Activated CD4-positive, alpha-beta T cell treated with anti-CD3 and anti-CD28 coated beads, Interleukin-2, amount 10 ng/mL, durations not matched to agents 24 days and 14 days (primary cell): ENCODE measurements at regions not wholly inside any gene's neighbourhood (a gene's known extent, or its start where the extent isn't known, plus 50 kb on each side); places are given as distances from the start of the nearest gene placed in this dataset.
"Not testable (repeated sequence)": the region's sequence is repeated elsewhere in the genome, so short reads cannot be mapped to it uniquely, and the experiment has no call there.

Experiments
- DNase-seq: peaks from one replicate; pipeline ENCODE4 v3.0.0; 2022
- H3K27ac Mint-ChIP-seq: one replicate; pipeline ENCODE4 v1.8.0; 2022; ENCODE audit warnings: mild to moderate bottlenecking, mixed read lengths
- H3K27me3 Mint-ChIP-seq: one replicate; pipeline ENCODE4 v1.8.0; 2022; ENCODE audit warnings: mixed read lengths
- H3K36me3 Mint-ChIP-seq: one replicate; pipeline ENCODE4 v1.8.0; 2022; ENCODE audit warnings: low read depth, mild to moderate bottlenecking, mixed read lengths
- H3K4me1 Mint-ChIP-seq: one replicate; pipeline ENCODE4 v1.8.0; 2021; ENCODE audit warnings: mixed read lengths
- H3K4me3 Mint-ChIP-seq: one replicate; pipeline ENCODE4 v1.8.0; 2022; ENCODE audit warnings: mild to moderate bottlenecking, moderate library complexity, mixed read lengths
- H3K9me3 Mint-ChIP-seq: one replicate; pipeline ENCODE4 v1.8.0; 2021; ENCODE audit warnings: mixed read lengths
- intact Hi-C: fragments of 100-400 bp; cut with micrococcal nuclease; formaldehyde crosslinking; loops from one replicate; pipeline ENCODE4 v1.15.1; 2023

GRCh38 chr7:115572111-115572510 is 458.5 kb downstream of the TFEC start:
- DNase-seq: no peak
- Mint-ChIP-seq H3K27me3 (peaks cover 2% of the 10 kb centered on the region), H3K4me3 (no peak overlapping the region), H3K4me1 (no peaks in the 10 kb centered on the region), H3K9me3 (no peaks in the 10 kb centered on the region), H3K27ac (no peak overlapping the region), H3K36me3 (no peaks in the 10 kb centered on the region)
- intact Hi-C loops: no loop called here

GRCh38 chr7:115561335-115562110 is 469.0 kb downstream of the TFEC start:
- Mint-ChIP-seq H3K4me1 (no peaks in the 10 kb centered on the region), H3K36me3 (no peaks in the 10 kb centered on the region), H3K4me3 (no peak overlapping the region), H3K27me3 (no peaks in the 10 kb centered on the region), H3K27ac (no peak overlapping the region), H3K9me3 (no peaks in the 10 kb centered on the region)
- intact Hi-C loops: no loop called here
- no peak for DNase-seq

GRCh38 chr7:115559877-115560276 is 470.7 kb downstream of the TFEC start:
- DNase-seq: no peak
- H3K36me3 Mint-ChIP-seq: no peaks in the 10 kb centered on the region
- intact Hi-C loops: no loop called here
- no peaks in the 10 kb centered on the region for H3K27me3 Mint-ChIP-seq
- H3K27ac Mint-ChIP-seq: no peak overlapping the region
- no peaks in the 10 kb centered on the region for H3K9me3 Mint-ChIP-seq
- H3K4me3 Mint-ChIP-seq: no peak overlapping the region
- H3K4me1 Mint-ChIP-seq: no peaks in the 10 kb centered on the region

DNA sequence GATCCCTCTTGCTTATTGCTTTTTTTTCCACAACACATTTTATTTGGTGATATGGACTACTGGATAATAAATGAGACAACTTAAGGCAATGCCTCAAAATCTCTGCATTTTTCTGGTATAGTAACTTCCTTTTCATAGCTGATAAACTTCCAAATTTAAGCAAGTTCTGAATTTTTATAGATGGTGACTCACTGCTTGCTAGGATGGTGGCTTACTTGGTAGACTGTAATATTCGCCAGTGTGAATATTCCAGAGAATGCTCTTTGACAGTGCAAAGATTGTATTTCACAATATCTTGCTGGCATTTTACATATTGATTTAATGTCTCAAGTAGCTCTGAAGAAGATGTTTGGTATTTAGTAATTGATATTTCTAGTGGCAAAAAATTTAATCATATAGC is 472.4 kb downstream of the TFEC start:
- Mint-ChIP-seq H3K36me3 (no peaks in the 10 kb centered on the region), H3K4me3 (no peak overlapping the region), H3K9me3 (no peaks in the 10 kb centered on the region), H3K27ac (no peak overlapping the region), H3K4me1 (no peaks in the 10 kb centered on the region), H3K27me3 (no peaks in the 10 kb centered on the region)
- intact Hi-C loops: no loop called here
- no peak for DNase-seq

DNA sequence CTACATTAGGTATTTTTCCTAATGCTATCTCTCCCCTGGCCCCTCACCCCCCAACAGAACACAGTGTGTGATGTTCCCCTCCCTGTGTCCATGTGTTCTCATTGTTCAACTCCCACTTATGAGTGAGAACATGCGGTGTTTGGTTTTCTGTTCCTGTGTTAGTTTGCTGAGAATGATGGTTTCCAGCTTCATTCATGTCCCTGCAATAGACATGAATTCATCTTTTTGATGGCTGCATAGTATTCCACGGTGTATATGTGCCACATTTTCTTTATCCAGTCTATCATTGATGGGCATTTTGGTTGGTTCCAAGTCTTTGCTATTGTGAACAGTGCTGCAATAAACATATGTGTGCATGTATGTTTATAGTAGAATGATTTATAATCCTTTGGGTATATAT is 473.3 kb downstream of the TFEC start:
- H3K4me1 Mint-ChIP-seq, H3K27me3 Mint-ChIP-seq, H3K36me3 Mint-ChIP-seq, H3K4me3 Mint-ChIP-seq, H3K27ac Mint-ChIP-seq, H3K9me3 Mint-ChIP-seq, DNase-seq, intact Hi-C loops: not testable (repeated sequence)

GRCh38 chr7:115552766-115553165 is 477.8 kb downstream of the TFEC start:
- no peaks in the 10 kb centered on the region for H3K36me3 Mint-ChIP-seq
- H3K9me3 Mint-ChIP-seq: no peaks in the 10 kb centered on the region
- intact Hi-C loops: no loop called here
- H3K27ac Mint-ChIP-seq: no peak overlapping the region
- no peaks in the 10 kb centered on the region for H3K27me3 Mint-ChIP-seq
- no peak overlapping the region for H3K4me3 Mint-ChIP-seq
- DNase-seq: no peak
- H3K4me1 Mint-ChIP-seq: no peaks in the 10 kb centered on the region

- no peak for DNase-seq
- Mint-ChIP-seq H3K4me3 (no peak overlapping the region), H3K27ac (no peak overlapping the region), H3K27me3 (no peaks in the 10 kb centered on the region), H3K4me1 (no peaks in the 10 kb centered on the region), H3K9me3 (no peaks in the 10 kb centered on the region), H3K36me3 (no peaks in the 10 kb centered on the region)
- intact Hi-C loops: no loop called here
Observed at GRCh38 chr7:115549910-115550309, 480.7 kb downstream of the TFEC start.

GRCh38 chr7:115548756-115549155 is 481.8 kb downstream of the TFEC start:
- Mint-ChIP-seq H3K27ac (no peak overlapping the region), H3K4me3 (no peak overlapping the region), H3K36me3 (no peaks in the 10 kb centered on the region), H3K4me1 (no peaks in the 10 kb centered on the region), H3K9me3 (no peaks in the 10 kb centered on the region), H3K27me3 (no peaks in the 10 kb centered on the region)
- no peak for DNase-seq
- intact Hi-C loops: no loop called here

DNA sequence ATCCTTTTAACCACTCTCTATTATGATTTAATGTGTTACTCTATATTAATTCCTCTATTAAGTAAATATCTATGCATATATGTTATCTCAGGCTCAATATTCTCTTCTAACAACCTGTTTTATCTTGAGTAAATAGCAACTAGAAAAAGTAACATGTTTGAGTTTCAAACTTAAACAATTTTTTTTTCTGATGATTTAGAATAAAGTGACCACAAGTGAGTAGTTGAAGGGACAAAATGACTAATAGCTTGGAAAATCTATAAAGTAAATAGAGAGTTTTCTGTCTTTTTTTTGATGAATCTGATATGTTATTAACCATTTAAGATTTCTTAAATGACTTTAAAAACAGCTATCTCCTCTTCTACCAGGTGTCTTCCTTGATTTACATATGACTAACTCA is 483.8 kb downstream of the TFEC start:
- Mint-ChIP-seq H3K9me3 (no peaks in the 10 kb centered on the region), H3K36me3 (no peaks in the 10 kb centered on the region), H3K4me1 (no peaks in the 10 kb centered on the region), H3K27me3 (no peaks in the 10 kb centered on the region), H3K4me3 (no peak overlapping the region), H3K27ac (no peak overlapping the region)
- no peak for DNase-seq
- intact Hi-C loops: no loop called here

DNA sequence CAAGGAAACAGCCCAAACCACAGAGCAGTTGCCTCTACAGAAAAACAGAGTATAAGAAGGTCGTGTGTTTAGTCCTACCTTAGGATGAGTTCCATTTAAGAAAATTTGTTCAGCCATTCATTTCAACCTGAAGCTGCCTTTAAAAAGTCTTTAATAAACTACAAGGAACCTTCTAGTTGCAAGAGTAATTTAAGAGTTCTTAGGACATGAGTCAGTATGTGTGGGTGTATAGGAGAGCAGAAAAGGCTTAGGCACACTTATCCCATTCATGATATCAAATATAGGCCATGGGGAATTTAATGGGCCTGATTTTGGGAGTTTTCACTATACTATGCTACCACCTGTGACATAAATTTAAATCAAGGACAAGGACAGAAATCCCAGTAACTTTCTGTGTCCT is 496.8 kb downstream of the TFEC start:
- H3K27ac Mint-ChIP-seq: no peak overlapping the region
- H3K9me3 Mint-ChIP-seq: no peaks in the 10 kb centered on the region
- no peaks in the 10 kb centered on the region for H3K4me1 Mint-ChIP-seq
- no peaks in the 10 kb centered on the region for H3K27me3 Mint-ChIP-seq
- H3K36me3 Mint-ChIP-seq: no peaks in the 10 kb centered on the region
- H3K4me3 Mint-ChIP-seq: no peak overlapping the region
- DNase-seq: no peak
- intact Hi-C loops: no loop called here

DNA sequence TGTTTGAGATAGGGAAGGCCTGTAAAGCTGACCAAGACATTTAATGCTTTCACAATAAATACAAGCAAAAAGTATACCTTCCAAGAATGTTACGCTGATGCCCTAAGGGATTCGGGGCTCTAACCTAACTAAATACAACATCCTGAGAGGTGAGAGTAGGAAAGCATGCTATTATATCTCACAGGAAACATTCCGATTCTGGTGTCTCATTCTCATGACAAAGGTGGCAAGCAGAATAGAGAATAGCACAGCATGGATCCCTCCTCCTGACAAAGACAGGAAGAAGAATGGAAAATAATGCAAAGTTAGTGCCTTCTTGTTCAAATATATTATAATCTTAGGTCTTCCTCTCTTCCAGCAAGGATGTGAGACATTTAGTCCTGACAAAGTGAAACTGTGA is 504.3 kb downstream of the TFEC start:
- DNase-seq: no peak

DNA sequence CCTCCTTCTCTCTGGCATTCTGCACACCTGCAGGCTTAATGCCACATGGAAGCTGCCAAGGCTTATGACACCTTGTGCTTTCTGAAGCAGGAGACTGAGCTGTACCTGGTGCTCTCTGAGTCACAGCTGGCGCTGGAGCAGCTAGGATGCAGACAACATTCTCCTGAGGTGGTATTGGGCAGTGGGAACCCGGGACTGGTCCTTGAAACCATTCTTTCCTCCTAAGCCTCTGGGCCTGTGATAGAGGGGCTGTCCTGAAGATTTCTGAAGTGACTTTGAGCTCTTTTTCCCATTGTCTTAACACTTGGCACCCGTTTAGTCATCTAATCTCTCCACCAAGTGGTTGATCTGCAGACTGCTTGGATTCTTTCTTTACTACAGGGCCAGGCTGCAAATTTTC is 508.4 kb downstream of the TFEC start:
- DNase-seq: no peak
- Mint-ChIP-seq H3K36me3 (no peaks in the 10 kb centered on the region), H3K9me3 (no peaks in the 10 kb centered on the region), H3K4me3 (no peak overlapping the region), H3K27ac (no peak overlapping the region), H3K4me1 (no peaks in the 10 kb centered on the region), H3K27me3 (no peaks in the 10 kb centered on the region)
- intact Hi-C loops: no loop called here

More for the DNA sequence above, 504.3 kb downstream of the TFEC start:
- H3K9me3 Mint-ChIP-seq: no peaks in the 10 kb centered on the region
- H3K27me3 Mint-ChIP-seq: no peaks in the 10 kb centered on the region
- no peak overlapping the region for H3K4me3 Mint-ChIP-seq
- H3K4me1 Mint-ChIP-seq: no peaks in the 10 kb centered on the region
- no peak overlapping the region for H3K27ac Mint-ChIP-seq
- intact Hi-C loops: no loop called here
- no peaks in the 10 kb centered on the region for H3K36me3 Mint-ChIP-seq

DNA sequence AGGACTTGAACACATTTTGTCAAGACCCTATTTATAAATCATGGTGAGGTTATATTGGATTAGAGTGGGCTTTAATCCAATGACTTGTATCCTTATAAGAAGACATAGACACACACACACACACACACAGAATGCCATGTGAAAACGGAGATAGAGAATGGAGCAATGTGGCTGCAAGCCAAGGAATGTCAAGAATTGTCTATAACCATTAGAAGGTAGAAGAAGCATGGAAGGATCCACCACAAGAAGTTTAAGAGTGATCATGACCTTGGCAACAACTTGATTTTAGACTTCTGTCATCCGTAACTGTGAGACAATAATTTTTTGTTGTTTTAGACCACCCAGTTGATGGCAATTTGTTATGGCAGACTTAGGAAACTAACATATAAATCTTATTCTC is 514.2 kb downstream of the TFEC start:
- H3K36me3 Mint-ChIP-seq: no peaks in the 10 kb centered on the region
- intact Hi-C loops: no loop called here

DNA sequence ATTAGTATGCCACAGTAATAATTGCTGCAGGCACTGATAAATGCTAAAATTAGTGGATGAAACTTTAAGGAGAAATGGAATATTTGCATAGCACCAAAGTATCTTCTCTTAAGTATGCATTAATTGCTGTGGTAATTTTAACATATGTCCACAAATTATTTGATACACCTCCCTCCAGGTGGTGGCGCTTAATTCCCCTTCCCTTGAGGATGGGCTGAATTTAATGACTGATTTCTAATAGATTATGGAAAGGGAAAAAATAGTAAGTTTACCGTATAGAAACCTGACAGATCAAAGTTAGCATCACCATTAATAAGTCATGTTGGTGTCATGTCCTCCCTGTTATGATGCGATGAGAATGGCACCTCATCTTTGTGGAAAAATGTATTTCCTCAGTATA is 519.2 kb downstream of the TFEC start:
- Mint-ChIP-seq H3K27ac (no peak overlapping the region), H3K36me3 (no peaks in the 10 kb centered on the region), H3K9me3 (no peaks in the 10 kb centered on the region)

More for the DNA sequence above, 514.2 kb downstream of the TFEC start:
- Mint-ChIP-seq H3K27me3 (peaks cover 2% of the 10 kb centered on the region), H3K4me3 (no peak overlapping the region), H3K27ac (no peak overlapping the region), H3K4me1 (no peaks in the 10 kb centered on the region), H3K9me3 (no peaks in the 10 kb centered on the region)
- no peak for DNase-seq

GRCh38 chr7:115505136-115505535 is 525.4 kb downstream of the TFEC start:
- no peak for DNase-seq
- Mint-ChIP-seq H3K27ac (no peak overlapping the region), H3K36me3 (no peaks in the 10 kb centered on the region), H3K9me3 (no peaks in the 10 kb centered on the region), H3K27me3 (no peaks in the 10 kb centered on the region), H3K4me3 (no peak overlapping the region), H3K4me1 (no peaks in the 10 kb centered on the region)
- intact Hi-C loops: no loop called here

More for the DNA sequence above, 519.2 kb downstream of the TFEC start:
- DNase-seq: no peak
- Mint-ChIP-seq H3K27me3 (peaks cover 2% of the 10 kb centered on the region), H3K4me3 (no peak overlapping the region), H3K4me1 (no peaks in the 10 kb centered on the region)
- intact Hi-C loops: no loop called here
